H1 (cell line): ENCODE measurements at regions not wholly inside any gene's neighbourhood (a gene's known extent, or its start where the extent isn't known, plus 50 kb on each side); places are given as distances from the start of the nearest gene placed in this dataset.

Source experiments
- EGR1 ChIP-seq: IDR thresholded peaks from 2 replicates; pipeline ENCODE4 v1.6.1; 2011; ENCODE audit warnings: low read depth, low read length, borderline replicate concordance
- GABPA ChIP-seq: IDR thresholded peaks from 2 replicates; pipeline ENCODE4 v1.6.1; 2011; ENCODE audit warnings: mild to moderate bottlenecking, low read length, moderate library complexity, borderline replicate concordance; ENCODE audit not compliant: insufficient read depth
- KDM5A ChIP-seq: fragments of 200-600 bp; IDR thresholded peaks from 2 replicates; pipeline ENCODE4 v1.7.1; 2012; ENCODE audit warnings: mild to moderate bottlenecking, low read length, inconsistent platforms, mixed read lengths
- POLR2A ChIP-seq, 2 experiments: IDR thresholded peaks; 1 replicate in 1 of 2; 2 replicates in 1 of 2; pipeline ENCODE4 v1.6.1; 2011; ENCODE audit warnings: low read depth in 2 of 2, low read length in 2 of 2, mild to moderate bottlenecking in 2 of 2; ENCODE audit errors: control extremely low read depth in 1 of 2
- POLR2AphosphoS5 ChIP-seq: IDR thresholded peaks from 2 replicates; pipeline ENCODE4 v1.6.1; 2011; ENCODE audit warnings: low read depth, low read length
- TAF1 ChIP-seq: IDR thresholded peaks from 2 replicates; pipeline ENCODE4 v1.6.1; 2011; ENCODE audit warnings: mild to moderate bottlenecking, low read depth, low read length
- TF ChIP-seq, protein P1 (sequence below), 3 experiments: IDR thresholded peaks; 1 replicate in 2 of 3; 2 replicates in 1 of 3; pipeline versions ENCODE4 v1.5.1 to v1.6.1; 2011; ENCODE audit warnings: low read length in 3 of 3, mild to moderate bottlenecking in 3 of 3, inconsistent platforms in 2 of 3, low read depth in 1 of 3, moderate library complexity in 1 of 3; ENCODE audit not compliant: insufficient read depth in 1 of 3; ENCODE audit errors: control extremely low read depth in 1 of 3
- TF ChIP-seq, protein P2 (sequence below): IDR thresholded peaks from 2 replicates; pipeline ENCODE4 v1.6.1; 2012; ENCODE audit warnings: inconsistent platforms

- TF ChIP-seq POLR2A (IDR thresholded peaks at IDR 0.05; ENCODE audit: control extremely low read depth in 1 of 2, low read depth in 2 of 2, low read length in 2 of 2), result no peak
- no peak for TF ChIP-seq EGR1
- no peak for TF ChIP-seq POLR2AphosphoS5
- TF ChIP-seq, protein P1, sequence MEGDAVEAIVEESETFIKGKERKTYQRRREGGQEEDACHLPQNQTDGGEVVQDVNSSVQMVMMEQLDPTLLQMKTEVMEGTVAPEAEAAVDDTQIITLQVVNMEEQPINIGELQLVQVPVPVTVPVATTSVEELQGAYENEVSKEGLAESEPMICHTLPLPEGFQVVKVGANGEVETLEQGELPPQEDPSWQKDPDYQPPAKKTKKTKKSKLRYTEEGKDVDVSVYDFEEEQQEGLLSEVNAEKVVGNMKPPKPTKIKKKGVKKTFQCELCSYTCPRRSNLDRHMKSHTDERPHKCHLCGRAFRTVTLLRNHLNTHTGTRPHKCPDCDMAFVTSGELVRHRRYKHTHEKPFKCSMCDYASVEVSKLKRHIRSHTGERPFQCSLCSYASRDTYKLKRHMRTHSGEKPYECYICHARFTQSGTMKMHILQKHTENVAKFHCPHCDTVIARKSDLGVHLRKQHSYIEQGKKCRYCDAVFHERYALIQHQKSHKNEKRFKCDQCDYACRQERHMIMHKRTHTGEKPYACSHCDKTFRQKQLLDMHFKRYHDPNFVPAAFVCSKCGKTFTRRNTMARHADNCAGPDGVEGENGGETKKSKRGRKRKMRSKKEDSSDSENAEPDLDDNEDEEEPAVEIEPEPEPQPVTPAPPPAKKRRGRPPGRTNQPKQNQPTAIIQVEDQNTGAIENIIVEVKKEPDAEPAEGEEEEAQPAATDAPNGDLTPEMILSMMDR (IDR thresholded peaks at IDR 0.05; ENCODE audit: control extremely low read depth in 1 of 3, insufficient read depth in 1 of 3, low read depth in 1 of 3, low read length in 3 of 3), result no peak
- TF ChIP-seq, protein P2, sequence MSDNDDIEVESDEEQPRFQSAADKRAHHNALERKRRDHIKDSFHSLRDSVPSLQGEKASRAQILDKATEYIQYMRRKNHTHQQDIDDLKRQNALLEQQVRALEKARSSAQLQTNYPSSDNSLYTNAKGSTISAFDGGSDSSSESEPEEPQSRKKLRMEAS, result no peak
- no peak for TF ChIP-seq GABPA
- TF ChIP-seq TAF1, result no peak
- no peak for TF ChIP-seq KDM5A
Observed at GRCh38 chr3:188001093-188001492, 152.9 kb upstream of the LPP start.
